Osteoblast (primary cell): ENCODE measurements at regions not wholly inside any gene's neighbourhood (a gene's known extent, or its start where the extent isn't known, plus 50 kb on each side); places are given as distances from the start of the nearest gene placed in this dataset.
A peak's percentile ranks its signal among the peaks of the same experiment; 100 is the strongest.

Experiments
- DNase-seq: peaks from one replicate; pipeline ENCODE4 v3.0.0; 2011; ENCODE audit warnings: low spot score, mixed read lengths; ENCODE audit not compliant: insufficient read length; ENCODE audit errors: missing footprints
- H2AFZ ChIP-seq: 2 replicates; pipeline ENCODE4 v1.6.0; 2011; ENCODE audit warnings: mild to moderate bottlenecking, low read length
- H3K27ac ChIP-seq: 2 replicates; pipeline ENCODE4 v1.5.1; 2011; ENCODE audit warnings: mild to moderate bottlenecking, low read depth, low read length, moderate library complexity
- H3K27me3 ChIP-seq: 2 replicates; pipeline ENCODE4 v1.6.0; 2012; ENCODE audit warnings: mild to moderate bottlenecking, control low read depth, inconsistent platforms, low read length, moderate library complexity; ENCODE audit not compliant: insufficient read depth
- H3K36me3 ChIP-seq: 2 replicates; pipeline ENCODE4 v1.5.1; 2011; ENCODE audit warnings: mild to moderate bottlenecking, low read length, control low read depth, moderate library complexity; ENCODE audit not compliant: insufficient read depth
- H3K4me1 ChIP-seq: 2 replicates; pipeline ENCODE4 v1.5.1; 2011; ENCODE audit warnings: mild to moderate bottlenecking, low read length, control low read depth, moderate library complexity; ENCODE audit not compliant: insufficient read depth
- H3K4me2 ChIP-seq: 2 replicates; pipeline ENCODE4 v1.6.0; 2011; ENCODE audit warnings: mild to moderate bottlenecking, low read length; ENCODE audit not compliant: insufficient read depth
- H3K4me3 ChIP-seq: fragments of 200-600 bp; sonication (generic); 3 replicates; pipeline ENCODE4 v1.5.1; 2012; ENCODE audit warnings: mild to moderate bottlenecking, low read length, inconsistent platforms; ENCODE audit not compliant: insufficient read depth
- H3K79me2 ChIP-seq: 2 replicates; pipeline ENCODE4 v1.6.0; 2012; ENCODE audit warnings: mild to moderate bottlenecking, low read length, control low read depth, inconsistent platforms; ENCODE audit not compliant: insufficient read depth
- H3K9me3 ChIP-seq: 2 replicates; pipeline ENCODE4 v1.5.1; 2011; ENCODE audit warnings: low read depth, low read length, control low read depth
- H4K20me1 ChIP-seq: 2 replicates; pipeline ENCODE4 v1.6.0; 2012; ENCODE audit warnings: mild to moderate bottlenecking, low read length, control low read depth; ENCODE audit not compliant: insufficient read depth
- CTCF ChIP-seq: IDR thresholded peaks from 2 replicates; pipeline ENCODE4 v1.5.1; 2011; ENCODE audit warnings: mild to moderate bottlenecking, low read depth, low read length, moderate library complexity; ENCODE audit errors: extremely low read depth

- no peak for TF ChIP-seq CTCF
- H2AFZ ChIP-seq: peak overlapping the region; percentile 64
Observed at GRCh38 chr2:230643576-230644291, 68.9 kb upstream of the CAB39 start.

GRCh38 chr2:230644356-230644935 lies 68.2 kb upstream of the CAB39 start:
- H3K36me3 ChIP-seq: no peaks in the 10 kb centered on the region
- no peak overlapping the region for H3K4me2 ChIP-seq
- no peaks in the 10 kb centered on the region for H3K27me3 ChIP-seq
- H4K20me1 ChIP-seq: no peaks in the 10 kb centered on the region
- H2AFZ ChIP-seq: no peak overlapping the region
- no peaks in the 10 kb centered on the region for H3K4me1 ChIP-seq
- DNase-seq: no peak
- no peak for TF ChIP-seq CTCF
- H3K79me2 ChIP-seq: no peaks in the 10 kb centered on the region
- H3K27ac ChIP-seq: no peak overlapping the region
- no peak overlapping the region for H3K4me3 ChIP-seq
- H3K9me3 ChIP-seq: no peaks in the 10 kb centered on the region

More at GRCh38 chr2:230643576-230644291, 68.9 kb upstream of the CAB39 start:
- Histone ChIP-seq H3K27me3 (no peaks in the 10 kb centered on the region), H3K79me2 (no peaks in the 10 kb centered on the region), H3K4me1 (no peaks in the 10 kb centered on the region), H3K27ac (no peak overlapping the region), H3K4me2 (no peak overlapping the region), H4K20me1 (no peaks in the 10 kb centered on the region), H3K4me3 (no peak overlapping the region), H3K9me3 (no peaks in the 10 kb centered on the region), H3K36me3 (no peaks in the 10 kb centered on the region)
- peak; percentile 4 for DNase-seq

- no peaks in the 10 kb centered on the region for H3K79me2 ChIP-seq
- no peak overlapping the region for H2AFZ ChIP-seq
- H3K27me3 ChIP-seq: no peaks in the 10 kb centered on the region
- no peaks in the 10 kb centered on the region for H4K20me1 ChIP-seq
- no peak overlapping the region for H3K4me3 ChIP-seq
- H3K4me2 ChIP-seq: no peak overlapping the region
- H3K36me3 ChIP-seq: no peaks in the 10 kb centered on the region
- H3K4me1 ChIP-seq: no peaks in the 10 kb centered on the region
- H3K27ac ChIP-seq: no peak overlapping the region
- TF ChIP-seq CTCF: no peak
- DNase-seq: no peak
- no peaks in the 10 kb centered on the region for H3K9me3 ChIP-seq
Observed at GRCh38 chr2:230648356-230648755, 64.3 kb upstream of the CAB39 start.

- no peaks in the 10 kb centered on the region for H3K79me2 ChIP-seq
- no peak for TF ChIP-seq CTCF
- H3K9me3 ChIP-seq: no peaks in the 10 kb centered on the region
- no peak overlapping the region for H3K4me3 ChIP-seq
- no peaks in the 10 kb centered on the region for H4K20me1 ChIP-seq
- DNase-seq: peak; percentile 35
- H3K4me2 ChIP-seq: no peak overlapping the region
- no peak overlapping the region for H3K27ac ChIP-seq
- no peaks in the 10 kb centered on the region for H3K27me3 ChIP-seq
- H2AFZ ChIP-seq: peak overlapping the region; percentile 27
- no peaks in the 10 kb centered on the region for H3K36me3 ChIP-seq
- no peaks in the 10 kb centered on the region for H3K4me1 ChIP-seq
Observed at GRCh38 chr2:230650585-230651137, 62.0 kb upstream of the CAB39 start.
